Keratinocyte (primary cell): ENCODE measurements at regions not wholly inside any gene's neighbourhood (a gene's known extent, or its start where the extent isn't known, plus 50 kb on each side); places are given as distances from the start of the nearest gene placed in this dataset.
"Not testable (repeated sequence)": the region's sequence is repeated elsewhere in the genome, so short reads cannot be mapped to it uniquely, and the experiment has no call there.

ENCODE experiments used
- DNase-seq: peaks from one replicate; pipeline ENCODE4 v3.0.0-alpha.2; 2011; ENCODE audit warnings: low read depth, missing footprints, low spot score
- FAIRE-seq: peaks from 2 replicates; lab custom pipeline; 2011; peaks lifted over from hg19 to GRCh38; lab: Jason Lieb, UNC
- H2AFZ ChIP-seq: 2 replicates; pipeline ENCODE4 v1.6.0; 2012; ENCODE audit warnings: low read length, control low read depth, inconsistent platforms; ENCODE audit not compliant: control insufficient read depth
- H3K27ac ChIP-seq: 2 replicates; pipeline ENCODE4 v1.5.1; 2011; ENCODE audit warnings: low read length; ENCODE audit not compliant: control insufficient read depth, insufficient read depth
- H3K27me3 ChIP-seq: 3 replicates; pipeline ENCODE4 v1.6.0; 2011; ENCODE audit warnings: low read length; ENCODE audit not compliant: control insufficient read depth, insufficient read depth; ENCODE audit errors: extremely low read depth
- H3K36me3 ChIP-seq, 2 experiments: 2 replicates in 1 of 2; 3 replicates in 1 of 2; pipeline ENCODE4 v1.5.1; 2011; ENCODE audit warnings: low read length in 2 of 2, mild to moderate bottlenecking in 1 of 2; ENCODE audit not compliant: control insufficient read depth in 2 of 2, insufficient read depth in 2 of 2; ENCODE audit errors: extremely low read depth in 1 of 2
- H3K4me1 ChIP-seq: 3 replicates; pipeline ENCODE4 v1.5.1; 2011; ENCODE audit warnings: low read length; ENCODE audit not compliant: control insufficient read depth, insufficient read depth; ENCODE audit errors: extremely low read depth
- H3K4me2 ChIP-seq: 3 replicates; pipeline ENCODE4 v1.6.0; 2011; ENCODE audit warnings: low read depth, low read length; ENCODE audit not compliant: control insufficient read depth, insufficient read depth; ENCODE audit errors: extremely low read depth
- H3K4me3 ChIP-seq, 3 experiments: fragments of 200-600 bp in 1 of 3; sonication (generic) in 1 of 3; 2 replicates in 2 of 3; 3 replicates in 1 of 3; pipeline ENCODE4 v1.5.1; 2011 to 2016; ENCODE audit warnings: low read length in 3 of 3, mild to moderate bottlenecking in 3 of 3, control low read depth in 2 of 3, inconsistent platforms in 1 of 3, low read depth in 1 of 3, mixed read lengths in 1 of 3, mixed run types in 1 of 3, moderate library complexity in 1 of 3; ENCODE audit not compliant: control insufficient read depth in 2 of 3, insufficient read depth in 2 of 3; ENCODE audit errors: extremely low read depth in 1 of 3
- H3K79me2 ChIP-seq: 2 replicates; pipeline ENCODE4 v1.6.0; 2012; ENCODE audit warnings: low read length; ENCODE audit not compliant: control insufficient read depth, insufficient read depth
- H3K9ac ChIP-seq: 3 replicates; pipeline ENCODE4 v1.6.0; 2011; ENCODE audit warnings: low read length; ENCODE audit not compliant: control insufficient read depth, insufficient read depth; ENCODE audit errors: extremely low read depth
- H3K9me1 ChIP-seq: 3 replicates; pipeline ENCODE4 v1.6.0; 2011; ENCODE audit warnings: low read length; ENCODE audit not compliant: control insufficient read depth, insufficient read depth; ENCODE audit errors: extremely low read depth
- H3K9me3 ChIP-seq: 2 replicates; pipeline ENCODE4 v1.5.1; 2012; ENCODE audit warnings: low read depth, low read length; ENCODE audit not compliant: control insufficient read depth
- H4K20me1 ChIP-seq: 3 replicates; pipeline ENCODE4 v1.6.0; 2011; ENCODE audit warnings: low read length; ENCODE audit not compliant: control insufficient read depth, insufficient read depth; ENCODE audit errors: extremely low read depth
- EZH2 ChIP-seq: IDR thresholded peaks from one replicate; pipeline ENCODE4 v1.6.1; 2012; ENCODE audit warnings: inconsistent platforms, mild to moderate bottlenecking, low read length, moderate library complexity
- dilution Hi-C: fragments of 300-500 bp; cut with MboI; formaldehyde crosslinking; loops from one replicate; pipeline ENCODE4 v1.7.0; 2020; ENCODE audit warnings: low sequenced_read_pairs; ENCODE audit not compliant: extremely low pct_ligation_motif_present
- TF ChIP-seq, protein P1 (sequence below), 3 experiments: IDR thresholded peaks in 1 of 3; conservative IDR thresholded peaks in 1 of 3; optimal IDR thresholded peaks in 1 of 3; 2 replicates in 2 of 3; 3 replicates in 1 of 3; pipeline versions ENCODE3 to v1.5.1; 2011; ENCODE audit warnings: low read length in 3 of 3, mild to moderate bottlenecking in 3 of 3, moderate library complexity in 2 of 3, control low read depth in 1 of 3, inconsistent platforms in 1 of 3; ENCODE audit not compliant: insufficient read depth in 2 of 3; ENCODE audit errors: extremely low read depth in 1 of 3

- no peaks in the 10 kb centered on the region for H3K36me3 ChIP-seq
These were observed 57.6 kb upstream of the ATP2B1 start for GRCh38 chr12:89765959-89766824.

GRCh38 chr12:89764164-89764563 is 55.5 kb upstream of the ATP2B1 start:
- H2AFZ ChIP-seq, H4K20me1 ChIP-seq, H3K9ac ChIP-seq, dilution Hi-C loops, H3K4me3 ChIP-seq, H3K36me3 ChIP-seq, H3K9me1 ChIP-seq, FAIRE-seq, H3K27ac ChIP-seq, H3K79me2 ChIP-seq, H3K4me2 ChIP-seq, H3K27me3 ChIP-seq, DNase-seq, H3K9me3 ChIP-seq: not testable (repeated sequence)
- H3K4me1 ChIP-seq: peaks cover 23% of the 10 kb centered on the region

More at GRCh38 chr12:89765959-89766824, 57.6 kb upstream of the ATP2B1 start:
- no peaks in the 10 kb centered on the region for H3K27me3 ChIP-seq
- TF ChIP-seq EZH2: no peak
- TF ChIP-seq, protein P1, sequence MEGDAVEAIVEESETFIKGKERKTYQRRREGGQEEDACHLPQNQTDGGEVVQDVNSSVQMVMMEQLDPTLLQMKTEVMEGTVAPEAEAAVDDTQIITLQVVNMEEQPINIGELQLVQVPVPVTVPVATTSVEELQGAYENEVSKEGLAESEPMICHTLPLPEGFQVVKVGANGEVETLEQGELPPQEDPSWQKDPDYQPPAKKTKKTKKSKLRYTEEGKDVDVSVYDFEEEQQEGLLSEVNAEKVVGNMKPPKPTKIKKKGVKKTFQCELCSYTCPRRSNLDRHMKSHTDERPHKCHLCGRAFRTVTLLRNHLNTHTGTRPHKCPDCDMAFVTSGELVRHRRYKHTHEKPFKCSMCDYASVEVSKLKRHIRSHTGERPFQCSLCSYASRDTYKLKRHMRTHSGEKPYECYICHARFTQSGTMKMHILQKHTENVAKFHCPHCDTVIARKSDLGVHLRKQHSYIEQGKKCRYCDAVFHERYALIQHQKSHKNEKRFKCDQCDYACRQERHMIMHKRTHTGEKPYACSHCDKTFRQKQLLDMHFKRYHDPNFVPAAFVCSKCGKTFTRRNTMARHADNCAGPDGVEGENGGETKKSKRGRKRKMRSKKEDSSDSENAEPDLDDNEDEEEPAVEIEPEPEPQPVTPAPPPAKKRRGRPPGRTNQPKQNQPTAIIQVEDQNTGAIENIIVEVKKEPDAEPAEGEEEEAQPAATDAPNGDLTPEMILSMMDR (optimal IDR thresholded peaks at IDR 0.05 in 1 of 3, IDR thresholded peaks at IDR 0.05 in 1 of 3, conservative IDR thresholded peaks at IDR 0.05 in 1 of 3; ENCODE audit: extremely low read depth in 1 of 3, insufficient read depth in 2 of 3, low read length in 3 of 3): no peak
- FAIRE-seq (no peak), DNase-seq (no peak)
- H2AFZ ChIP-seq: no peak overlapping the region
- H3K9ac ChIP-seq: no peak overlapping the region
- no peaks in the 10 kb centered on the region for H4K20me1 ChIP-seq
- dilution Hi-C loops: no loop called here
- H3K27ac ChIP-seq: no peak overlapping the region
- H3K9me1 ChIP-seq: no peaks in the 10 kb centered on the region
- H3K9me3 ChIP-seq: no peaks in the 10 kb centered on the region
- no peaks in the 10 kb centered on the region for H3K79me2 ChIP-seq
- peaks cover 32% of the 10 kb centered on the region for H3K4me1 ChIP-seq
- H3K4me3 ChIP-seq: no peak overlapping the region
- H3K4me2 ChIP-seq: no peak overlapping the region
